Esophagus muscularis mucosa (tissue), 4 donors: ENCODE measurements at regions not wholly inside any gene's neighbourhood (a gene's known extent, or its start where the extent isn't known, plus 50 kb on each side); places are given as distances from the start of the nearest gene placed in this dataset.

Source experiments
- CTCF ChIP-seq, 3 experiments: fragments of 200-600 bp in 2 of 3; fragments of 450-650 bp in 1 of 3; sonication (generic) in 2 of 3; IDR thresholded peaks; one replicate each; pipeline ENCODE4 v1.5.1; 2017 to 2019; ENCODE audit warnings: antibody characterized with exemption in 3 of 3, mild to moderate bottlenecking in 2 of 3, moderate library complexity in 1 of 3
- EP300 ChIP-seq: sonication (generic); formaldehyde crosslinking; IDR thresholded peaks from one replicate; pipeline ENCODE4 v1.6.1; 2017; ENCODE audit warnings: antibody characterized with exemption
- POLR2A ChIP-seq: fragments of 450-650 bp; IDR thresholded peaks from one replicate; pipeline ENCODE4 v1.6.1; 2017; ENCODE audit warnings: antibody characterized with exemption, moderate library complexity, mild to moderate bottlenecking, low read depth
- POLR2AphosphoS5 ChIP-seq, 2 donors: sonication (generic); formaldehyde crosslinking; IDR thresholded peaks; one replicate each; pipeline ENCODE4 v1.6.1; 2017; ENCODE audit warnings: antibody characterized with exemption in 2 of 2

GRCh38 chr1:68651115-68651514, 154.2 kb upstream of the DEPDC1 start:
- TF ChIP-seq CTCF (IDR thresholded peaks at IDR 0.05) (no peak), POLR2AphosphoS5 (IDR thresholded peaks at IDR 0.05) (no peak), EP300 (no peak), POLR2A (no peak)
